IPS DF 6.9 (cell line): ENCODE measurements at regions not wholly inside any gene's neighbourhood (a gene's known extent, or its start where the extent isn't known, plus 50 kb on each side); places are given as distances from the start of the nearest gene placed in this dataset.
"Not testable (repeated sequence)": the region's sequence is repeated elsewhere in the genome, so short reads cannot be mapped to it uniquely, and the experiment has no call there.

ENCODE experiments used
- DNase-seq: peaks from one replicate; pipeline ENCODE4 v3.0.0-alpha.2; 2013; ENCODE audit warnings: low read depth, low spot score
- H3K27ac ChIP-seq: one replicate; pipeline ENCODE4 v1.5.1; 2013; ENCODE audit warnings: low read length, control low read depth
- H3K27me3 ChIP-seq: 2 replicates; pipeline ENCODE4 v1.6.1; 2013; ENCODE audit warnings: mild to moderate bottlenecking, low read length; ENCODE audit not compliant: control insufficient read depth, insufficient read depth
- H3K36me3 ChIP-seq: 2 replicates; pipeline ENCODE4 v1.6.1; 2013; ENCODE audit warnings: low read length; ENCODE audit not compliant: control insufficient read depth, insufficient read depth
- H3K4me1 ChIP-seq: 2 replicates; pipeline ENCODE4 v1.6.1; 2013; ENCODE audit warnings: low read length; ENCODE audit not compliant: control insufficient read depth, insufficient read depth
- H3K4me3 ChIP-seq: 2 replicates; pipeline ENCODE4 v1.5.1; 2013; ENCODE audit warnings: mild to moderate bottlenecking, low read length
- H3K9me3 ChIP-seq: 2 replicates; pipeline ENCODE4 v1.6.1; 2013; ENCODE audit warnings: low read length, inconsistent platforms; ENCODE audit not compliant: control insufficient read depth, insufficient read depth
- WGBS: extraction: QIAGEN DNeasy Blood & Tissue Kit; methylation state at CpG from one replicate; pipeline ENCODE4 v1.1.7; 2013; ENCODE audit warnings: mixed read lengths, missing lambda C conversion rate; ENCODE audit not compliant: insufficient read length, insufficient coverage; 5-methylcytosine and 5-hydroxymethylcytosine counted together

DNA sequence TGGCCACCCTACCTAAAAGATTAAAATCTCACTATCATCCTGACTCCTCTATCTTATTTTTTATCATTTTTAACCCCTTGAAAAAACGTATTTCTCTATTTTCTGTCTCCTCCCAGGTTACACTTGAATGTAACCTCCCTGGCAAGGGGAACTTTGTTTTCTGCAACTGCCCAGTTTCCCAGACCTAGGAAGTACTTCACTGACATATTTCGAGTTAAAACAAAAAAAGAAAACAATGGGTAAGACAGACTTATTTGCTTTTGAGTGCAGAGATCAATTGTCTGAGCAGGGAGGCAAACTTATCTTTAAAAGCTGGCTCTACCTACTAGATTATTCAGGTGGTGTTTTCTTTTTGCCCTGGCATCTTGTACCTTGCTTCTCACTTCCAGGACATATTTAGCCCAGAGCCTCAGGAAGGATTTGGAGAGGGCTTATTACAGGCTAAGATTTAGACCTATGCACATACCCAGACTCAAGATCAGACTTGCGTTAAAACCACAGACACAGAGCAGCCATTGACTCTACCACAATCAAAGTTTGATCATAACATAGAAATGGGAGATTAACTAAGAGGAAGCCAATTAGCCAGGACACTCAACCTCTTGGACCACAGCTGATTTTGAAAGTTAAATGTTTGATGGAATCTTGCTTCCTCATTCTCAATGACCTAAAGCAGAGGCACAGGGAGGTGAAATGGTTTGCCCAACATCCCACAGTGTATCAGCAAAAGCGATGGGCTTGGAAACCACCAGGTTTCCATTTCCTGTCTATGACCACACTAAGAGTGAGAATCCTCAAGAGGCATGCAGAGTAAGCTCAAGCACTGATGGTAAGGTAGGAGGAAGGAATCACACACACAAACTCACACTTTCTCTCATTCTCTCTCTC is 169.5 kb upstream of the THBS1 start:
- Histone ChIP-seq H3K36me3 (no peaks in the 10 kb centered on the region), H3K4me1 (no peaks in the 10 kb centered on the region), H3K27ac (no peak overlapping the region), H3K27me3 (no peaks in the 10 kb centered on the region), H3K9me3 (no peaks in the 10 kb centered on the region), H3K4me3 (no peak overlapping the region)
- no peak for DNase-seq
- WGBS: 100% methylated on average over 1 of the region's 4 CpGs

DNA sequence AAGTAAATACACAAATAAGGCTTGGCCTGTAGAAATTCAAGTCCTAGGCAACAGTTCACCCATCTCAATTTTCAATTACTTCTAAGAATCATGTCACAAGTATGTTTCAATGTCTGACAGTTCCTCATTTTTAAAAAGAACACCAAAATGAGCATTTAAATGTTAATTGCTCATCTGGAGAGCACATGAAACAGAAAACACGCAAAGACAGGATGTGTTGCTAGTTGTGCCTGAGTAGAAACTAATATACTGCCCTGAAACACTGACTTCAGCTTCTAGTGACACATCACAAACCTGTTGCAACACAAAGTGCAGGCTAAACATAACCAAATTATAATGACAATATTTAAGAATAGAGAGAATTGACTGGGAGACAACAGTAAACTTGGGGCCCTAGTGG is 167.3 kb upstream of the THBS1 start:
- no CpG with 5 or more reads among the region's 1 CpG for WGBS
- DNase-seq: no peak
- Histone ChIP-seq H3K4me1 (no peaks in the 10 kb centered on the region), H3K27ac (no peak overlapping the region), H3K4me3 (no peak overlapping the region), H3K9me3 (no peaks in the 10 kb centered on the region), H3K36me3 (no peaks in the 10 kb centered on the region), H3K27me3 (no peaks in the 10 kb centered on the region)

DNA sequence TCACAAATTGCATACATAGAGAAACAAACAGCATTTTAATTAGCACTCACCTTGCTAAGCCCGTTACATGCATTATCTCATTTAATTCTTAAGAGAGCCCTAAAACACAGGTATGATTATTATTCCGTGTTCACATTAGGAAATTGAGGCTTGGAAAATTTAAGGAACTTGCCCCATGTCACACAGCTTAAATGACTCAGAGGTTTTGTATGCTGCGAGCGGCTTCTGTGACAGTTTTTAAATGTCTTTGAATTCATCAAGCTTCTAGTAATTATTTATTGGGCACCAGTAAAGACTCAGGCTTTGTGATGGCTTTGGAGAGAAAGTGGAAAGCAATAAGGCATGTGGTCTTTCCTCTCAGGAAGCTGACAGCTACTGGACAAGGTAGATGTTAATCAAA is 166.7 kb upstream of the THBS1 start:
- no peaks in the 10 kb centered on the region for H3K36me3 ChIP-seq
- no peak overlapping the region for H3K27ac ChIP-seq
- no peaks in the 10 kb centered on the region for H3K9me3 ChIP-seq
- no peak overlapping the region for H3K4me3 ChIP-seq
- no peak for DNase-seq
- no peaks in the 10 kb centered on the region for H3K4me1 ChIP-seq
- no CpG with 5 or more reads among the region's 4 CpGs for WGBS
- no peaks in the 10 kb centered on the region for H3K27me3 ChIP-seq

DNA sequence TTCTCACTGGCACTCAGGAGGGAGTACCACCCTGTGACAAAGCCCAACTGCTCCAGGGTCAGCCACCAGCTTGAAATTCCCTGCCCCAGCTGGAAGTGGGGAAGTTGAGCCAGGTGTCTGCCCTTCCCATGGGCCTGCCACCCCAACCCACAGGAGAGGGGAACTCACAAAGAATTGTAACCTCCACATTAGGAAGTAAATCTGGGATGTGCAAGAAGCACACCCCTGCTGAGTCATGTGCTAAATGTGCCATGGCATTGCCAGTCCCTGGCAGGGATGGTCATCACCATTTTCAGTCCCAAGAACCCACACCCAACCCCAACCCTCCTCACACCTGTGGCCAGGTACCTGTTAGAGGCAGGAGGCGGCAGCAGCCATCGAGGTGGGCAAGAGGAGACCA is 165.2 kb upstream of the THBS1 start:
- no peaks in the 10 kb centered on the region for H3K36me3 ChIP-seq
- H3K4me1 ChIP-seq: 0 out of 2 replicates have a peak, but pooled peaks cover 2% of the 10 kb centered on the region
- no peaks in the 10 kb centered on the region for H3K27me3 ChIP-seq
- DNase-seq: no peak
- WGBS: no CpG with 5 or more reads among the region's 2 CpGs
- H3K4me3 ChIP-seq: no peak overlapping the region
- H3K27ac ChIP-seq: no peak overlapping the region
- no peaks in the 10 kb centered on the region for H3K9me3 ChIP-seq

DNA sequence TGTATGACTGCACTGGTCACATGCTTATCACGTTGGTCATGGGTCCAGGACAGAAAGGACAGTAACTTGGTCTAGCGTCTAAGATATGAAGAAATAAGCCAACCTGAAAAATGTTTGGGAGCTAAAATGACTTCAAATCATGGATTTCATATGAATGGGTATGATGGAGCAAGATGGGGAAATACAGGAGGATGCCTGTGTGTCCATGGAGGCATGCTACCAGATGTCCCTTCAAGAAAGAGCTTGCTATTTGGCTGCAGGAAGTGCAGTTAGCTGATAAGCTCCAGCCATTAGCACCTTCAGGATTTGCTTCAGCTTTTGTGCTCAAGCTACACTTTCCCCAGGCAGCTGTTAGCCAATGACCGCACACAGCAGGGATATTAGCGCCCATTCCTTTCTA is 164.6 kb upstream of the THBS1 start:
- Histone ChIP-seq H3K9me3 (no peaks in the 10 kb centered on the region), H3K36me3 (no peaks in the 10 kb centered on the region), H3K27me3 (no peaks in the 10 kb centered on the region), H3K27ac (no peak overlapping the region), H3K4me1 (0 out of 2 replicates have a peak, but pooled peaks cover 2% of the 10 kb centered on the region), H3K4me3 (no peak overlapping the region)
- DNase-seq: no peak
- WGBS: no CpG with 5 or more reads among the region's 4 CpGs

DNA sequence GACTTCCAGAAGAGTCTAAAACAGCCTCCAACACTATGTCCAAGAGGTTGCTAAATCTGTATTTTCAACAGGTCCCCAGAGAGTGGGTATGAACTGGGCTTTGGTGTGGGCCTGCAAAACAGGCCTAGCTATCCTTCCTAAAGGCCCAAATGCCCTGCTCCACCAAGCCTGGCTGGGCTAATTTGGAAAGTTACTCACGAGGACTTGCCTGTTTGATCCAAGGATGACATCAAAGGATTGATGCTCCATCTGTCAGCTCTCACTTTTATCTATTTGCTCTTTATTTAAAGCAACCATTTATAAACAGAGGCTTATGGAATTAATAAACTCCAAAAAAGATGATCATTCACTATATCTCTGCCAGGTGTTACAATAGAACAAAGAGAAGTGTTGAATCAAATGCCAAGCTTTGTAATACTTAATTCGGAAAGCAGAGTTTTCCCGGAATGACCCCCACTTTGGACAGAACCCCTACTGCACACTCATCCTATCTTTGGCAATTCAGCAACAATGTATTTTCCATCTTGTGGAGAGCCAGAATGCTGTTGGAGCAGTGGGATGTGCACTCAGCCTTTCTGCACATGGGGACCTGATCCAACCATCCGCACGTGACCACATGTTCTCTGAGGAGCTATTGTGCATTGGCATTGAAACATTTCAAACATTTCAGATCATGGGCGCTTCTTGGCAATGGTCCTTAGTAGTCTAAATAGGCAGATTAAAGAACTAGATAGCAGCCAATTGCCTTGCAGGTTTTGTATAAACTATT is 163.3 kb upstream of the THBS1 start:
- DNase-seq: no peak
- WGBS: no CpG with 5 or more reads among the region's 6 CpGs

DNA sequence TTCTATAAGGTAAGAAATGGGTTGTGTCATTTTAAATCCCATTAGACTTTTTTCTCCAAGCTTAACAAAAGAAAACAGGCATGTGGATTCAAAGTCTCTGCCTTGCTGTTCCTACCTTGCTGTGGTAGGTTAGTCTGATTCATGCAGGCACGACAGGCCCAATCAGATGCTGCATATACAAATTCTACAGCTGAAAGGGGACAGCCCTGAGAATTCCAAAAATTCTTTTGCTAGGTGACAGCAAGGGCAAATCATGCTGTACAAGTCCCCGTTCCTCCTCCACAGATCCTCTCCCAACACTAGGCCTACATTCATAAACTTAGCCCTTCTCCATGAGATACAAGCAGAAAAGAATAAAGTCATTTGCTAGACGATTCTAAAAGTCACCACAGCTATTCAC is 161.2 kb upstream of the THBS1 start:
- Histone ChIP-seq H3K4me3 (no peak overlapping the region), H3K9me3 (no peaks in the 10 kb centered on the region), H3K36me3 (no peaks in the 10 kb centered on the region), H3K4me1 (0 out of 2 replicates have a peak, but pooled peaks cover 2% of the 10 kb centered on the region), H3K27me3 (no peaks in the 10 kb centered on the region), H3K27ac (no peak overlapping the region)
- no peak for DNase-seq
- no CpG with 5 or more reads among the region's 3 CpGs for WGBS

More for the DNA sequence above, 163.3 kb upstream of the THBS1 start:
- H3K27me3 ChIP-seq: no peaks in the 10 kb centered on the region
- no peaks in the 10 kb centered on the region for H3K9me3 ChIP-seq
- H3K4me3 ChIP-seq: no peak overlapping the region
- H3K36me3 ChIP-seq: no peaks in the 10 kb centered on the region
- 0 out of 2 replicates have a peak, but pooled peaks cover 2% of the 10 kb centered on the region for H3K4me1 ChIP-seq
- H3K27ac ChIP-seq: no peak overlapping the region

DNA sequence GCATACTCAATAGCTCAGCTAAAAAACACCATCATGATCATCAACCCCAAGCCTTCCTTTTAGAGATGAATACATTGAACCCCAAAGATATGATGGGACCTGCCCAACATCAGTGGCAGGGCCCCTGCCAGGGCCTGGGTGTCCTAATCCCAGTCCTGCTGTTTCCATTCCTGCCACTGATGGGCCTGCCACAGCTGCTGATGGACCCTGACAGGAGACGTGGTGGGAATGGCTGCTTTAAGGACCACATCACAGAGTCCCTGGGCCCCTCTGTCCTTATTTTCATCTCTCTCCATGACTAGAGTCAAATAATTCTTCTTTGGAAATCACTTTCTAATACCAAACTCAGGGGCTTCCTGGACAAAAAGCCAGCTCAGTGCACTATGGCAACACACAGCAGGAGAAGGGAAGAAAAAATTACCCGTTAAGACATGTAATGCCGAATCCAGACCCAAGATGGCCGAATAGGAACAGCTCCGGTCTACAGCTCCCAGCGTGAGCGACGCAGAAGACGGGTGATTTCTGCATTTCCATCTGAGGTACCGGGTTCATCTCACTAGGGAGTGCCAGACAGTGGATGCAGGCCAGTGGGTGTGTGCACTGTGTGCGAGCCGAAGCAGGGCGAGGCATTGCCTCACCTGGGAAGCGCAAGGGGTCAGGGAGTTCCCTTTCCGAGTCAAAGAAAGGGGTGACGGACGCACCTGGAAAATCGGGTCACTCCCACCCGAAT is 160.6 kb upstream of the THBS1 start:
- H3K36me3 ChIP-seq, H3K27ac ChIP-seq, H3K4me3 ChIP-seq, H3K27me3 ChIP-seq, H3K4me1 ChIP-seq, DNase-seq, H3K9me3 ChIP-seq: not testable (repeated sequence)
- no CpG with 5 or more reads among the region's 19 CpGs for WGBS

DNA sequence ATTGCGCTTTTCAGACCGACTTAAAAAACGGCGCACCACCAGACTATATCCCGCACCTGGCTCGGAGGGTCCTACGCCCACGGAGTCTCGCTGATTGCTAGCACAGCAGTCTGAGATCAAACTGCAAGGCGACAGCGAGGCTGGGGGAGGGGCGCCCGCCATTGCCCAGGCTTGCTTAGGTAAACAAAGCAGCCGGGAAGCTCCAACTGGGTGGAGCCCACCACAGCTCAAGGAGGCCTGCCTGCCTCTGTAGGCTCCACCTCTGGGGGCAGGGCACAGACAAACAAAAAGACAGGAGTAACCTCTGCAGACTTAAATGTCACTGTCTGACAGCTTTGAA is 160.1 kb upstream of the THBS1 start:
- no CpG with 5 or more reads among the region's 14 CpGs for WGBS
- not testable (repeated sequence) for H3K4me3 ChIP-seq, H3K9me3 ChIP-seq, H3K27ac ChIP-seq, H3K36me3 ChIP-seq, DNase-seq, H3K4me1 ChIP-seq, H3K27me3 ChIP-seq
